ENCODE measurements at regions not wholly inside any gene's neighbourhood (a gene's known extent, or its start where the extent isn't known, plus 50 kb on each side); places are given as distances from the start of the nearest gene placed in this dataset.
"Not testable (repeated sequence)": the region's sequence is repeated elsewhere in the genome, so short reads cannot be mapped to it uniquely, and the experiment has no call there.

- POLR2A ChIA-PET, CTCF ChIA-PET: not testable (repeated sequence)
Measured at GRCh38 chr1:147348592-147348991, 106.1 kb downstream of the CHD1L start.

GRCh38 chr1:147349533-147349932 lies 107.0 kb downstream of the CHD1L start:
- POLR2A ChIA-PET = no interaction called here

GRCh38 chr1:147351140-147351835 lies 108.8 kb downstream of the CHD1L start:
- ChIA-PET CTCF (interaction anchor here (1.2 kb wide), 1 partner anchor 39 kb away, joined by 3 read pairs; no protein-coding TSS in a partner anchor), POLR2A (no interaction called here)

More at GRCh38 chr1:147349533-147349932, 107.0 kb downstream of the CHD1L start:
- CTCF ChIA-PET = no interaction called here

- CTCF ChIA-PET = no interaction called here
- POLR2A ChIA-PET = no interaction called here
Measured at GRCh38 chr1:147377263-147378246, 135.1 kb downstream of the CHD1L start.

GRCh38 chr1:147379889-147380288 lies 137.4 kb downstream of the CHD1L start:
- ChIA-PET POLR2A (no interaction called here), CTCF (no interaction called here)

GRCh38 chr1:147384804-147385203 lies 142.3 kb downstream of the CHD1L start:
- ChIA-PET POLR2A (no interaction called here), CTCF (interaction anchor here (1.5 kb wide), 1 partner anchor 111 kb away, joined by 4 read pairs; no protein-coding TSS in a partner anchor)

- POLR2A ChIA-PET = no interaction called here
- CTCF ChIA-PET = interaction anchor here (1.0 to 2.6 kb wide), 6 partner anchors 7 to 218 kb away, joined by 3 to 6 read pairs (median 4); no protein-coding TSS in a partner anchor
Measured at GRCh38 chr1:147388969-147389368, 146.5 kb downstream of the CHD1L start.

GRCh38 chr1:147389532-147390184 lies 147.2 kb downstream of the CHD1L start:
- CTCF ChIA-PET = interaction anchor here (1.0 to 2.6 kb wide), 8 partner anchors 8 to 218 kb away, joined by 3 to 6 read pairs (median 4); no protein-coding TSS in a partner anchor
- POLR2A ChIA-PET = no interaction called here

- CTCF ChIA-PET = interaction anchor here (1.0 to 2.6 kb wide), 7 partner anchors 9 to 219 kb away, joined by 3 to 6 read pairs (median 3); no protein-coding TSS in a partner anchor
- POLR2A ChIA-PET = no interaction called here
Measured at GRCh38 chr1:147390185-147390542, 147.7 kb downstream of the CHD1L start.

- ChIA-PET POLR2A (no interaction called here), CTCF (interaction anchor here (1.8 kb wide), 1 partner anchor 115 kb away, joined by 6 read pairs; no protein-coding TSS in a partner anchor)
Measured at GRCh38 chr1:147391114-147391513, 148.6 kb downstream of the CHD1L start.

- POLR2A ChIA-PET = not testable (repeated sequence)
- CTCF ChIA-PET = interaction anchor here (1.8 kb wide), 1 partner anchor 13 kb away, joined by 5 read pairs; no protein-coding TSS in a partner anchor
Measured at GRCh38 chr1:147402326-147403045, 138.8 kb upstream of the BCL9 start.

GRCh38 chr1:147404344-147404743 lies 137.0 kb upstream of the BCL9 start:
- CTCF ChIA-PET, POLR2A ChIA-PET: not testable (repeated sequence)

GRCh38 chr1:147409886-147410285 lies 131.4 kb upstream of the BCL9 start:
- ChIA-PET POLR2A (no interaction called here), CTCF (no interaction called here)

- CTCF ChIA-PET = no interaction called here
- POLR2A ChIA-PET = no interaction called here
Measured at GRCh38 chr1:147413110-147413605, 128.1 kb upstream of the BCL9 start.

- ChIA-PET POLR2A (no interaction called here), CTCF (no interaction called here)
Measured at GRCh38 chr1:147414505-147415163, 126.7 kb upstream of the BCL9 start.

- CTCF ChIA-PET = interaction anchor here (1.1 kb wide), 1 partner anchor 67 kb away, joined by 4 read pairs; no protein-coding TSS in a partner anchor
- POLR2A ChIA-PET = no interaction called here
Measured at GRCh38 chr1:147417024-147417423, 124.3 kb upstream of the BCL9 start.

- POLR2A ChIA-PET, CTCF ChIA-PET: not testable (repeated sequence)
Measured at GRCh38 chr1:147423100-147423827, 118.0 kb upstream of the BCL9 start.

GRCh38 chr1:147434921-147435320 lies 106.4 kb upstream of the BCL9 start:
- POLR2A ChIA-PET = no interaction called here
- CTCF ChIA-PET = no interaction called here

All from activated CD8-positive, alpha-beta memory T cell treated with anti-CD3 and anti-CD28 coated beads for 36 hours (primary cell).